LNCaP clone FGC (cell line): ENCODE measurements at regions not wholly inside any gene's neighbourhood (a gene's known extent, or its start where the extent isn't known, plus 50 kb on each side); places are given as distances from the start of the nearest gene placed in this dataset.
A peak's percentile ranks its signal among the peaks of the same experiment; 100 is the strongest.

Experiments used
- DNase-seq: peaks from one replicate; pipeline ENCODE4 v3.0.0-alpha.2; 2011; ENCODE audit warnings: low read depth
- H3K4me3 ChIP-seq: 2 replicates; pipeline ENCODE4 v1.5.1; 2011; ENCODE audit warnings: mild to moderate bottlenecking, low read depth, low read length, control low read depth
- TF ChIP-seq, protein P1 (sequence below): IDR thresholded peaks from 2 replicates; pipeline ENCODE4 v1.5.1; 2012; ENCODE audit warnings: mild to moderate bottlenecking; ENCODE audit not compliant: control insufficient read depth, insufficient read depth; ENCODE audit errors: extremely low read depth

DNA sequence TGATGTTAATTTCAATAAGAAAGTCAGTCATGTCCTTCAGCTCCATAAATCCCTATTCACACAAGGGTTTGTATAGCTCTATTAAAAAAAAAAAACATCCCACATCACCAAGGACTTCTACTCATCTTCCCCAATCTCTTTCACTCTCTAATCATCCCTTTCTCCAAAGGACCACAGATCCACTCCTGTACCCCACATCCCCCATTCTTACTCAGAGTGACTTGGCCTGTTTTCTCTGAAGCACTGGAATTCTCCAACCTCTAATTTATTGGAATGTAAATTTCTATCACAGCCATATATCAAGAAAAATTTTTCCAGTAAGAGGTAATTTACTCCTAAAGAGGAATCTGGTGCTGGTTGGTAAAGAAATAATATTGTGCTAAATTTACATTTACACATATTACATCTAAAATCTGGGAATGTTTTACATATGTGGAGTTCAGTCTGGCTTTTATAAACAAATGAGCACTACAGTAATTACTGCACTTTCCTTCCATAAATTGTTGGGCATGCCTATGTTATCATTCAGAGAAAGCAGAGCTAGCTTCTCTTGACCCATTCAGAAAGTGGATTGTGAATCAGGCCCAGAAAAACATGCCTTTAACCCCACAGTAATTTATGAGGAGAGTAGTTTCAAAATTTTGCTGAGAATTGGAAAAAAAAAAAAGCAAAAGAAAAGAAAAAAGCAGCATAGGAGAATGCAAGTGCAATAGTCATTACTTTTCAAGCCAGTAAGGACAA is 399.5 kb upstream of the TNC start:
- TF ChIP-seq, protein P1, sequence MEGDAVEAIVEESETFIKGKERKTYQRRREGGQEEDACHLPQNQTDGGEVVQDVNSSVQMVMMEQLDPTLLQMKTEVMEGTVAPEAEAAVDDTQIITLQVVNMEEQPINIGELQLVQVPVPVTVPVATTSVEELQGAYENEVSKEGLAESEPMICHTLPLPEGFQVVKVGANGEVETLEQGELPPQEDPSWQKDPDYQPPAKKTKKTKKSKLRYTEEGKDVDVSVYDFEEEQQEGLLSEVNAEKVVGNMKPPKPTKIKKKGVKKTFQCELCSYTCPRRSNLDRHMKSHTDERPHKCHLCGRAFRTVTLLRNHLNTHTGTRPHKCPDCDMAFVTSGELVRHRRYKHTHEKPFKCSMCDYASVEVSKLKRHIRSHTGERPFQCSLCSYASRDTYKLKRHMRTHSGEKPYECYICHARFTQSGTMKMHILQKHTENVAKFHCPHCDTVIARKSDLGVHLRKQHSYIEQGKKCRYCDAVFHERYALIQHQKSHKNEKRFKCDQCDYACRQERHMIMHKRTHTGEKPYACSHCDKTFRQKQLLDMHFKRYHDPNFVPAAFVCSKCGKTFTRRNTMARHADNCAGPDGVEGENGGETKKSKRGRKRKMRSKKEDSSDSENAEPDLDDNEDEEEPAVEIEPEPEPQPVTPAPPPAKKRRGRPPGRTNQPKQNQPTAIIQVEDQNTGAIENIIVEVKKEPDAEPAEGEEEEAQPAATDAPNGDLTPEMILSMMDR: no peak
- DNase-seq: no peak
- no peak overlapping the region for H3K4me3 ChIP-seq

DNA sequence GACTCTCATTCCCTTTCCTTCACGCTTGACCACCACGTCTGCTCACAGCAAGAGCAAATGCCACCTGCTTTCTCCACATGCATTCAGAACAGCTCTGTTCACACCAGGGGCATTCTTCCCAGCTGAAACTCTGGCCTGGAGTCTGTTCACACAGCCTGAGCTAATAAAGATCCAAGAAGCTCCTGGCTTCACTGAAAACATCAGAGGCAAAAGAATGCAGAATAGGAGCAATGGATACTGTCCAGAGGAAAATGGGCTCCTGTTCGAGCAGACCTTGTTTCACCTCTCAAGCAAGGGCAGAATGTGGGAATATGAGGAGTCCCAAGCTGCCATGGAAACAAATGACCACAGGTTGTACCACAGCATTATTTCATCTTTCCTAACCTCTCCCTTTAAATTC is 402.7 kb upstream of the TNC start:
- no peak overlapping the region for H3K4me3 ChIP-seq
- no peak for DNase-seq
- TF ChIP-seq, protein P1: no peak

DNA sequence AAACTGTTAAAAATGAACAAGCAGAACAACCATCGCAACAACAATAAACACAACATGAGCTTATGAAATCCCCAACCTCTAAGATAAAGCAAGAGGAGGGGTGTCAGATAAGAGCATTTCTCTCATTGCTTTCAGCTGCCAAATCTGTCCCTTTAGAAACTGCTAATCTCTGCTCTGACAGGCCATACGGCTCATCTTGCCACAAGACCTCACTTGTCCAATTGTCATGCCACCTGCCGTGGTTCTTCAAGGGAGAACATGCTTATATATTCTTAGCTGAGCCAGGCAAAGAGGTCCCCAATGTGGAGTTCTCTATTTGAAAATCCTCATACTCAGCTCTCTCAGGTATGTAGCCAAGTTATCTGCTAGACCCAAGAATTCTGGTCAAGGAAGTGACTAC is 405.0 kb upstream of the TNC start:
- no peak overlapping the region for H3K4me3 ChIP-seq
- DNase-seq: no peak
- TF ChIP-seq, protein P1: no peak

DNA sequence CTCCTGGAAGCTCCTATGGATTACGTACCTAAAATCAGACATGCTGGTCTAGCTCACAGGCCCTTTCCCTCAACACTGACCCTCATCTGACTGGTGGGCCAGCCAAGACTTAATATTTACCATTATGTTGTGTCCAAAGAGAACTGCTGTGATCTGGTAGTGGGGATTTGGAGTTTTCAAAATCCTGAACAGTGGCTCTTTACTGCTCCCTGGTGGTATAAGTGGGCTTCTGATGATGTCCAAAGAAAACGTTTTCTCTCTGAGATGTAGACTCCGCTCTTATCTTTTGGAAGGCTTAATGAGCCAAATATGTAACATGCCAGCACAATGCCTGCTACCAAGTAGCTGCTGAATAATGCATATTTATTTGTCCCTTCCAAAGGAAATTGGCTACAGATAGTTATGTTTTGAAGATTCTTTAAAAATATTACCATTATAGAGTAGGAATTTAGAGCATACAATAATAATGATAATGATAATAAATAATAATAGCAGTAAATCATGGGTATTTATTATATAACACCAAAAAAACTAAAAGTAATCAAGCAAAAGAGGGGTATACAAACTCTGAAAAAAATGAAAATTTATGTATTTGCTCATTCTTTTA is 406.6 kb upstream of the TNC start:
- TF ChIP-seq, protein P1: peak; percentile 63
- DNase-seq: peak; percentile 59
- H3K4me3 ChIP-seq: no peak overlapping the region

DNA sequence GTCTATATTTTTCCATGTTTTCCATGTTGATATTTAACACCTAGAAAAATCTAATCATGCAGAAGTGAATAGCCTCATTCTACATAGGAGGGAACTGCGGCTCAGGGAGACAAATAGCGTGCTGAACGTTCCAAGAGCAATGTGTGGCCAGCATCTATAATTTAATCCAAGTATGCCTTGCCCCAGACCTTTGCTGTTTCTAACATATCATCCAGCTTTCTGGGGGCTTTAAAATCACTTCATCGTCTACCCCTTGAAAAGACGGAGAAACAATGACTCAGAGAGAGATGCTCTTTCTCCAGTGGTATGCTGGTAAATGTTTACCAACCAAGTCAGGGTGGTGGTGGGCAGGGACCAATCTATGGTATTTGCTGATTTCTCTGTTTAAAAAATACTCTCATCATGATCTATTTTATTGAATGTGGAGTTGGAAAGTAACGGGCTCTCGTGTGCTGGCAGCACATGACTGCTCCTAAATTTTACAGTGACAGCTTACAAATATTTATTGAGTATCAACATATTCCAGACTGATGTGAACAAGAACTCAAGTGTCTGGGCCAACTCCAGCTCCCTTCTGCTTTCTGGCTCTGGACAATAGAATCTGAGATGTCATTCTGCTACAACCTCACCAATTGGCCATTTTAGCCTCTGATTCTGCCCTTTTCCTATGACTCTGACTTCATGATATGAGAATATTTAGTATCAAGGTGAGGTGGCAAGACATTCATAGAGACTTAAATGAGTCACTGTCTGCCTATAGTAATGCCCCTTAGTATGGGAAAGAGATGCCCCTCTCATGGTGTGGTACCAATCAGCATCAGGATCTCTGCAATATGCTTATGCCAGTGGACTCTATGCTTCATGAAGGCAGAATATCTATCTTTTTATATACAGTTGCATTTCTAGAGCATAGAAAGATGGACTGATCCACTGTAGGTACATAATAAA is 407.4 kb upstream of the TNC start:
- H3K4me3 ChIP-seq: no peak overlapping the region
- DNase-seq: no peak
- TF ChIP-seq, protein P1: no peak

DNA sequence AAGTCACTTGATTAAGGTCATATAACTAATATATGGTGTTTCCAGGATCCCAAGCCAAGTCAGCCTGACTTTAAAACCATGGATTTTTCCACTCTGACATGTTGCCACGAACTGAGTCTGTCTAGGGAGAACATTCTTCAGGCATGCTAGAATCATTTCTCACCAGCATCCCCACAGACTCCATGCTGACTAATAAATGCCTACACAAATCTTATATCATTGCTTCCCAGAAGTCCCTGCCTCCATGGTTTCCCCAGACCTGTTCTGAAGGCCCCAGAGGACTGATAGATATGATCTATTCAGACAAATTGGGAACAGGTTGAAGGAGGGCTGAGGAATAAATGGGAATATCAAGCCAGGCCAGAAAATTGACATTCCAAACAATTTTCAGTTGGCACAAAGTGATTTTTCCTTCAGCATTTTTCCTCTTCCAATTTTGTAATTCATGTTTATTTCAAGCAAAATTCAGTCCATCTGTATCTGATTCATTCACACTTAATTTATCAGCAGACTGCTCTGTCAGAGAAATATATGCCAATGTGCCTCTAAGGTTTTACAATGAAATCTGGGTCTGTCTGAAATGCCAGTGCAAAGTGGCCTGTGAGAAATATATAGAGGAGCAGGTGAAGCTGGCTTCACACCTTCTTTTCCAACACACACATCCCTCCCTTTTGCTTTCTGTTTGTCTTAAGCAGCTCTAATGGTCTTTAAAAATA is 413.6 kb upstream of the TNC start:
- H3K4me3 ChIP-seq: no peak overlapping the region
- no peak for DNase-seq
- TF ChIP-seq, protein P1: no peak
